ENCODE measurements at regions not wholly inside any gene's neighbourhood (a gene's known extent, or its start where the extent isn't known, plus 50 kb on each side); places are given as distances from the start of the nearest gene placed in this dataset.

DNA sequence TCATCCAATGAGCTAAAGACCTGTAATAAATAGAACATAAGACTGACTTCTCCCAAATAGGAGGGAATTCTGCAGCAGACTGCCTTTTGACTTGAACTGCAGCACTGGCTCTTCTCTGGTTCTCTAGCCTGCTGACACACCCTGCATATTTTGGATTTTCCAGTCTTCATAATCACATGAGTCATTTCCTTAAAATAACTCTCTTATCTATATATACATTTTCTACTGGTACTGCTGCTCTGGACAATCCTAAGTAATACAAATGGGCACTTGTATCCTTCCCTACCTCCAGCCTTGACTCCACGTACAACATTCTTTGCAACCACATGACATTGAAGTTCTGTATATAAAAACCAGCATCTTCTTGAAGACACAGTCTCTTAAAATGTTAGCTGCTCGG, 429.4 kb upstream of the TMPRSS15 start:
- TF ChIP-seq ZNF668 (CRISPR knock-in tag; IDR thresholded peaks at IDR 0.05): no peak
- no peak for TF ChIP-seq RAD21 (CRISPR knock-in tag; conservative IDR thresholded peaks at IDR 0.05 in 1 of 2, IDR thresholded peaks at IDR 0.05 in 1 of 2)
- TF ChIP-seq ZNF121 (CRISPR knock-in tag; conservative IDR thresholded peaks at IDR 0.05): no peak
- TF ChIP-seq ARNT (IDR thresholded peaks at IDR 0.05): no peak
- TF ChIP-seq ZNF79 (CRISPR knock-in tag; IDR thresholded peaks at IDR 0.05; ENCODE audit: low read depth): no peak
- TF ChIP-seq ELF4 (CRISPR knock-in tag; IDR thresholded peaks at IDR 0.05): no peak
- no peak for TF ChIP-seq ZNF354B (CRISPR knock-in tag; IDR thresholded peaks at IDR 0.05)
- TF ChIP-seq, protein P1, sequence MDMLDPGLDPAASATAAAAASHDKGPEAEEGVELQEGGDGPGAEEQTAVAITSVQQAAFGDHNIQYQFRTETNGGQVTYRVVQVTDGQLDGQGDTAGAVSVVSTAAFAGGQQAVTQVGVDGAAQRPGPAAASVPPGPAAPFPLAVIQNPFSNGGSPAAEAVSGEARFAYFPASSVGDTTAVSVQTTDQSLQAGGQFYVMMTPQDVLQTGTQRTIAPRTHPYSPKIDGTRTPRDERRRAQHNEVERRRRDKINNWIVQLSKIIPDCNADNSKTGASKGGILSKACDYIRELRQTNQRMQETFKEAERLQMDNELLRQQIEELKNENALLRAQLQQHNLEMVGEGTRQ (CRISPR knock-in tag; IDR thresholded peaks at IDR 0.05): no peak
- TF ChIP-seq, protein P2, sequence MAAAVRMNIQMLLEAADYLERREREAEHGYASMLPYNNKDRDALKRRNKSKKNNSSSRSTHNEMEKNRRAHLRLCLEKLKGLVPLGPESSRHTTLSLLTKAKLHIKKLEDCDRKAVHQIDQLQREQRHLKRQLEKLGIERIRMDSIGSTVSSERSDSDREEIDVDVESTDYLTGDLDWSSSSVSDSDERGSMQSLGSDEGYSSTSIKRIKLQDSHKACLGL (CRISPR knock-in tag; IDR thresholded peaks at IDR 0.05; ENCODE audit: borderline replicate concordance, poor library complexity, severe bottlenecking): no peak
- no peak for TF ChIP-seq FIP1L1 (IDR thresholded peaks at IDR 0.05; ENCODE audit: low read depth, low read length, poor library complexity, severe bottlenecking)
- no peak for TF ChIP-seq MYNN (IDR thresholded peaks at IDR 0.05)
- TF ChIP-seq MYNN (CRISPR knock-in tag; IDR thresholded peaks at IDR 0.05): no peak
- no peak for TF ChIP-seq ZNF133 (CRISPR knock-in tag; IDR thresholded peaks at IDR 0.05)

Measured in K562 (cell line).